Activated CD4-positive, alpha-beta T cell treated with anti-CD3 and anti-CD28 coated beads for 1 hour (primary cell): ENCODE measurements at regions not wholly inside any gene's neighbourhood (a gene's known extent, or its start where the extent isn't known, plus 50 kb on each side); places are given as distances from the start of the nearest gene placed in this dataset.

Source experiments
- DNase-seq: peaks from one replicate; pipeline ENCODE4 v3.0.0-alpha.2; 2020

DNA sequence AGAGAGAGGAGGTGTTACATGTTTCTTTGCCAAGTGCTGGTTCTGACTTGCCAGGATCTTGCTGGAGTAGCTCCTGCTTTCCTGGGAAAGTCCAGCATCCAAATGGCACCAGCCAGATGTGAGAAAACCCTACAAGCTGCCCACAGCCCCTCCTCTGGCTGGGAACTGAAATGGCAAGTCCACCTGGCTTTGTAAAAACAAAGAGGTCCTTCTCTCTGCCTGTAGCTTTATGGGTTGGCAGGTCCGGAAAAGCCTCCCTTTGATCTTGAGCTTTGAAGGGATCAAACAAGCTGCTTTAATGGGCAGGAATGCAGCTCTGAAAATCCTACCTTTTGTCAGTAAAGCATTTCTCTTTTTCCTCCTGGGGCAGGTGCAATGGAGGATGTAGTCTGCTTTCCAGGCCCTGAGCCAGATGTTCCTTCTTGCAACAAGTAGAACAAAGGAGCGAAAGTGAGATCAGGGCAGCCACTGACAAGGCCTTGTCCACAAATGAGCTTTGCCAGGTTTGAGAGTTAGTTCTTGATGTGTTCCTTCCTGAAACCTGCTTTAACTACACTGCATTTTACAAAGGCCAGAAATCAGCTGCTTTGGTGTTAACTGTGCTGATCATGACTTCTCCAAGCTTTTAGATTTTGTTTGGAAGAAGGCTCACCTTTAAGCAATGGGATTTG lies 456.7 kb downstream of the ZNF608 start:
- DNase-seq = no peak

DNA sequence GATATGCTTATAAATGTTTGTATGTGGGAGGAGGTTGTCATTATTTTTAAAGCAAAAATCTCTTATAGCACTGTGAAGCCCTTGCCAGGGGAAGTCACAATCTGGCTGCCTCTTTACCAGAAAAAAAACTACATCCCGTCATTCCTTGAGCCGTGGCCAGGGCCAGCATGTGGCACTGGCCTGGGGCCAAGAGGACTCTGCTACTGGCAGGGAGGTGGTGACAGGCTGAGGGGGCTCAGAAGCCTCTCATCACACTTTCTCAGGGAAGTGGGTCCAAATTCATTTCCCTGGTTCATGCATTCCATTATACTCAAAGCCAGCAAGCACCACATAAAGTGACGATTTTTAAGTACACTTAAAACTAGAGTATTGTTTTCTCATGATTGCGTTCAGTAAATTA lies 457.3 kb downstream of the ZNF608 start:
- DNase-seq = no peak

DNA sequence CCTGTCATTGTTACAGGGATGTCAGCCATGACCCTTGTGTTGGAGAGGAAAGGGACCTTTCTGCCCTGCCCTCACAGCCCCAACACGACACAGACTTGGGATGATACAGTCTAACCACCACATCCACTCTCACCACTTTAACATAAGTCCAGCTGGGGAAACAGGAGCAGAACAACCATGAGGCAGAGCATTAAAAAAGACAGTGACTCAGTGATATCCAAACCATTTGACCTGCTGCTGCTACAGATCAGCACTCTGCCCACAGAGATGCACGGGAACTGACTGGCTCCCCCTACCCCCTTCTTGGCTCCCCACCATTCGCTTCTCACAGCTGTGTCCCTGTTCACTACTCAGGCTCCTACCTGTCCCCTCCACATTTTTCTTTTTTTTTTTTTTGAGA lies 458.6 kb downstream of the ZNF608 start:
- DNase-seq = no peak

DNA sequence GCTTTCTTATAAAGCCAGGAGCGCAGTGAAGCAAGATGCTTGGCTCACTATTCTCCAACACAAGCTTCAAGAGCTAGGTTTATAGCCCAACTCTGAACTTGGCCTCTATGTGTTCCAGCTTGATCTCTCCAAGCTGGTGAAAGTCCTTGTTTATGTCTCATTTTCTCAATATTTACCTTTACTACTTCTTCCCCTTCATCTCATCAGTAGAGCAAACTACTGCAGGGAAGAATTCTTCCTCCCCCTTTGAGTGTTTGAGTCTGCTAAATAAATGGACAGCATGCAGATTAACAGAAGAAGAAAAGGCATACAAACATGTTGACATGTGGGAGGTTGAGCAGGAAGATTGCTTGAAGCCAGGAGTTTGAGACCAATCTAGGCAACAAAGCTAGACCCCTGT lies 460.7 kb downstream of the ZNF608 start:
- no peak for DNase-seq

DNA sequence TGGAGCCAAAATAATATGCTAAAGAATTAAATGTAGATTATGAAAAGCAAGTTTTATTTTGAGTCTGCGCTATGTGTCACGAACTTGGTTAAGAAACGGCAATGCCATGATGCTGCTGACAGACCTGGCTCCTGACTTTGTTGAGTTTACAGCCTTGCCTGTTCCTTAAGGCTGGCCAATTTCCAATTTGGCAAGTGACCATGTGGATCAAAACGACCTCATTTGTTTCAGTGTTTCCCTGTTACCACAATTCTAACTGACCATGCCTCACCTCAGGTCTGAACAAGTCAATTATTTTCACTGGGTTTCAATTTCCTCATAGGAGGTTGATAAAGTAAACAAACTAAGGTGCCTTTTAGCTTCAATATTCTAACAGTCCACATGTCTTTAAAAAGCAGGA lies 461.4 kb downstream of the ZNF608 start:
- no peak for DNase-seq

DNA sequence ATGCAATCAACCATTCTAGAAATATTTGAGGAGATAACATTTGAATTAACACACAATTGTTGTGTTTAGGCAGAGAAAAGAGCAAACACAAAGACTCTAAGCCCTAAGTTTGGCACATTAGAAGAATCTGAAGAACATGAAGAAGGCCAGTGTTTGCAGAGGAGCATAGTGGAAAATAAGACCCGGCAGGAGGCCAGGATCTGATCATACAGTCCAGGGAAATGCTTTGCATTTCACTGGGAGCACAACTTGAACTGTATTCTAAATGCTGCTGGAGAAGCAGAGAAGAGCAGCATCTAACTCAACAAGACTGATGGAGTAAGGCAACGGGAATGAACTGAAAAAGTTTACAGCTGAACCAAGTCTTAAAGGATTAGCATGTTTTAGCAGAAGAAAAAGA lies 463.4 kb downstream of the ZNF608 start:
- no peak for DNase-seq

DNA sequence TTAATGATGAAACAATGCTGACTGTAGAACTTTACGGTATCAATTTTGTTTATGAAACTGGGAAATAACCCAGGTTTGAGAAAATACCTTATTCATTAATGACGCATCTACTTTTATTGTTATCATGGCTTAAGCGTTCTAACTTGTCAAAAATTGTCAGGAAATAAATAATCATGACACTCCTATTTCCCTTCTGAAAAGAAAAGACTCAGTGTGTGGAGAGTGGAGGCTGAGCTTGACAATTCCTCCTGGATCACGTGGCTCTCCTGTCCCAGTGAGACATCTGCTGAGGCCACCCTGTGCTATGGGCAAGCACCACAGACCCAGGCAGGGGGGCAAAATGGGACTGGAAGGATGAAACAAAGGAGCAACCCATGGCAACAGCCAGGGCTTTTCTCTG lies 466.4 kb downstream of the ZNF608 start:
- DNase-seq = no peak

DNA sequence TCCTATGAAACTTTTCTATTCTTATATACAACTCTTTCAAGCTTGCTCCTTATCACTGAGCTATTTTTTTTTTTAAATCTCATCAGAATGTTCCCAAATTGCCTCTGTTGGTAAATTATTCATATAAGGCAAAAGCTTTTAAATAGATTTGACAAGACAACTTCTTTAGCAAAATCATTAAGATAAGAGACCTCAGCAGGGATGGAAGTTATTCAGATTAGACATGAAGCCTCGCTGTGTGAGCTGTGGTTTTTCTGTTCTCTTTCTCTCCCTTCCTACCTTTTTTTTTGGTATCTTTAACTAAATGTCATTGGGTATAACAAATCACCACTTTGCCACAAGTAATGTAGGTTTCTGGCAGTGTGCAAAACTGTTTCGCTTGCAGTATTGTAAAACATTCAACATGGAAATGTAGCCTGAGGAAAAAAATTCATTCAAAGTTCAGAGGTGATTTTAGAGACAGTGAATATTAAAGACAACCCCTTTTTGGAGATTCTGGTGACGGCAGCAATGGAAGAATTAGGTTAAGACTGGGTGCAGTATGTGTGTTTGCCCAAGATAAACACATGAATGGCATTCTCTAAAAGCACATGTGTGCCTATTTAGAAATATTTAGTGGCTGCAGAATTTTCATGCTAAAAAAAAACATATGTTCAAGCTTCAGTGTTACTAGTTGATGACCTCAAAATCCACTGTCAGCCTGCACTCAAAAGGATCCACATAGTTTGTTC lies 467.1 kb downstream of the ZNF608 start:
- DNase-seq = no peak

DNA sequence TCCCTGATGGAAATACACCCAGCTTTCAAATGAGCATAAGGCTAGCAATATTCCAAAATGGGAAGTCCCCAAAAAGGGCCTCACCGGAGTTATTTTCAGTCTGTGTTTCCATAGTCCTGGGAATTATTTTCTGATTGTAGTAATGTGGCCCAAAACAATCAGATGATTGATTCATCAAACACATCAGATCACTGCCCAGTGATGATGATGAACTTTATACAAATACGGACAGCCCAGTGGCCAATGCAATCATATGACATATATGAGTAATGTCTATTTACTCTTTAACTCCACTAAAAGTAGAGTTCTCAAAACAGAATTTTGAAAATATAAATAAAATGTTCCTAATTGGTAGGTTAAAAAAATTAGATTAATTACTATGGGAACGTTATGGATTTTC lies 467.8 kb downstream of the ZNF608 start:
- DNase-seq = no peak

DNA sequence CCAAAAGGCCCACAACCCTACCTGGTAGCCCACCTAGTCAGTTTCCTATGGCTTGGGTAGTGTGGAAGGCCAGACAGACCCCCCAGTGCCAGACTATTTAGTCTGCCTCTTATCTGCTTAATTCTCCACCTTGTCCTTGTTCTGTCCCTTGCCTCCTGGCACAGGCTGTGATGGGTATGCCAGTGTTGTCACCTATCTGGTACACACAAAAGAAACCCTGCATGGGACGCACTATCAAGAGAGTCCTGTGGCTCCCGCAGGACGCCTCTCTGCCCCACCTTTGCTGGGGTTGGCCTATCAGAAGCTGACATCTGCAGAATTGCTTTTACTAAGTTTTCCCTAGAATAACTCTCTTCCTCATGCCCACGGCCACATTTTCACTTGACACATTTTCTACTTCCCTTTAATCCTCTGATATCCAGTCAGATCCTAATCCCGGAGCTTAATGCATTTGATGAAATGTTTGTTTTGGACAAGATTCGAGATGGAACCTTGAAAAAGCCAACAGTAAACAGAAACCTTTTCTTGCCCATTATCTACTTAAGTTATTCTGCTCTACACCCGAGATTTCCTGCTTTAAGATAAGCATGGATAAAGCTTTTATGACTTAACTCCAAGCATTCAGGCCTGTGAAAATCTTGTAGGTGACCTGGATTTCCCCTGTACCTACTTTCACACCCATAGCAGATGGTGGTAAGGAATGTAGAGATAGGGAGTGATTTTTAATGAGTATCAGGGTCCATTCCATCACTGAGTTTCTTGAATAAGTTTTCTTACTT lies 468.5 kb downstream of the ZNF608 start:
- no peak for DNase-seq

DNA sequence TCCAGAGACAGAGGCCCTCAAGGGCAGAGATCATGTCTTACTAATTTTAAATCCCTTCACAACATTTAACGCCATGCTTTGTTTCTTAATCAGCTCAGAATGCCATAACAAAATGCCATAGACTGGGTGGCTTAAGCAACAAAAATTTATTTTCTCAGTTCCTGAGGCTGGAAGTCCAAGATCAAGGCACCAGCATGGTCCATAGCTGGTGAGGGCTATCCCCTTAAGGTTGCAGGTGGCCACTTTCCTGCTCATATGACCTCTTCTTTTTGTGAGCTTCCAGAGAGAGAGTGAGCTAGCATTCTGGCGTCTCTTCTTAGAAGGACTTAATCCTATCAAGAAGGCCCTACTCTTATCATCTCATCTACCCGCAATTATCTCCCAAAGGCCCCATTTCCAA lies 470.3 kb downstream of the ZNF608 start:
- no peak for DNase-seq

DNA sequence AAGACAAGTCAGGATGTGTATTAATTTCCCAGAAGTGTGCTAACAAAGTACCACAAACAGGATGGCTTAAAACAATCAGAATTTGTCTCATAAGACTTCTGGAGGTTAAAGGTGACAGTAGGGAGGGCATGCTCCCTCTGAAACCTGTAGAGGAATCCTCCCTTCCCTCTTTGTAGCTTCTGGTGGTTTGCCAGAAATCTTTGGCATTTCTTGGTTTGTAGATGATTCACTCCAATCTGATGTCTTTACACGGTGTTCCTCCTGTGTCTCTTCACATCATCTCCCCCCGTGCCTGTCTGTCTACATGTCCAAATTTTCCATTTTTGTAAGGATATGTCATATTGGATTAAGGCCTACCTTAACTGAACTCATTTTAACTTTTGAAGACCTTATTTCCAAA lies 471.5 kb downstream of the ZNF608 start:
- no peak for DNase-seq

DNA sequence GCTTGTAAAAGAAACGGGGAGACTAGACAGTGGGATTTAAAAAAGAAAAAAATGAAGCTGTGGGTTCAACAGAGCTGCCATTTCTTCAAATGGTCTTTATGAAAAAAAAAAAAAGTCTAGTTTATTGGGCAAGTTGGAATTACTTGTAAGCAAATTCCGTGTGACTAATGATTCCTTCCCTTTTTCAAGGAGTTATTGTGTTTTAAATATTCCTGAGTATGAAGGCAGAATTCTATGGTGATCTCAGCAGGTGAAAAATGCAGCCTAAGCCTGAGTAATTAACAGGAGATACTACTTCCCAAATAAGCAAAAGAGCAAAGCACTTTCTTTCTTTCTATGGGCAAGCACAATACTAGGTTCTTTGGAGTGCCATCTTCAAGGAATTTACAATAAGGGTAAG lies 481.9 kb downstream of the ZNF608 start:
- DNase-seq = no peak

DNA sequence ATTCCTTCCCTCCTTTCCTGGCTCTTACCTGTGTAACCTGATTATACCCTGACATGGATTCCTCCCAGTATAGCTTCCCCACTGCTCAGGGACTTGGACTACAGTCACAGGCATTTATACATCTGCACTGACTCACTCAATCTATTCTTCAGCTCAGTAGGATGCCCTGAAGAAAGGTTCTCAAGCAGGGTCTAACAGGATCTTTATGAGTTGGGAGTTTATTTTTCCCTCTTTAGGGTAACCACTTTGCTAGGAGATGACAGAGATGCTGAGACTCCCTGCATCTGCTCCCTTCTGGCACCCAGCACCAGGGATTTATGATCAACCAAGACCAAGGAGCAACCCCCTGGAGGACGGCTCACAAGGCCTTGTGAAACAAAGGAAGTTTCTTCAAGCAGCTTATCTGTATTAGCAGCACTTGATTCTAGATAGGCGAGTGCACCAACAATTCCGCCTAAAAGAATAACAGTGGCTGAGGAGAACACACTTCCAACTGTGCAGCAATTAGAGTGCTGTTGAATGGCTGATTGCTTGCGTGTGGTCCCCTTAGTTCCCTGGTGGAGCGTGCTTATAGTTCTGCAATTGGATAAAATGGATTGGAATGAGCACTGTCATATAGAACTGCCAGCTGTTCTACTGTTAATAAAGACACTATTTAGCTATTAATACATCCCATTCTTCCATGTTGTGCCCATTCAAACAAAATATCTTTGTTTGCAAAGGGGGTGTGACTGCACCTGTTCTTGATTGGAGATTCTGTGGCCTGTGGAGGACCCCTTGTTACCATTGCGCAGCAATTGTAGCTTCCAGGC lies 482.6 kb downstream of the ZNF608 start:
- DNase-seq = no peak

DNA sequence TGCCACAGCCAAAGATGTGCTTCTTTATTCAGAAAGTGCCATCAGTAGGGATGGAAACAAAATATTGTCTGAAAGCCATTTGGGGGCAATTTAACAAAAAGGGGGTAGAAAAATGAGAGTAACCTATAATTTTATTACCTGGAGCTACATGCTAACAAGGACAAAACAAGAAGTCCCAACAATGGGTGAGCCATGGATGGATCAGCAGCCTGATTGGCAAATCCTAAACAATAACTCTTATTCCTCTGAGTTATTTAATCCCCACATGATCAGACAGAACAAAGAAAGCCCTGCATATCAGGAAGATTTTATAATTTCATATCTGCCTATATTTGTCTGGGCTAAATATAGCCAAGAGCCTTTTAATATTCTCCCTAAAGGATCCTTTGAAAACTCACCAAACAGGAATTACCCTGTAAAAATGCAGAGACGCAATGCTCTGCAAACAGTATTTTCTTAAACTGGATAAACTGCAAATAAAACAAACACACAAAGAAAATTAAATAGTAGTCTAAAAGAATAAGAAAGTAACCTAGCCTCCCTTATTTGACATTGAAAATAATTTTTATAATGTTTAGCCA lies 483.4 kb downstream of the ZNF608 start:
- DNase-seq = no peak

DNA sequence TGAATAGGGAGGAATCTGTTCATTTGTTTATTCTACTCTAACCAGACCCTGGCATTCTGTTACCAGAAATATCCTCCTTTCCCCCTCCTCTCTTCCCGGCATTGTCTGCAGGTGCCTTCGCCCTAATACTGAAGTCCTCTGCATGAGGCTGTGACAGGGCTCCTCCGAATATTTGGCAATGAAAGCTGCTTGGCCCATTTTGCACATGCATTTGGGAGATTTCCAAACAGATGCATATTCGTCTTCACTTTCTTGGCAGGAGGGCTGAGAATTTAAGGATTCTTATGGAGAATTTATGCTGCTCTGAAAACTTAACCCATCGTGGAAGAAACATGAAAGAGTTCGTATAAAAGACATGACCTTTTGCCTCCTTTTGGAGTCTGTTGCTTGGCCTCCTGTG lies 484.0 kb downstream of the ZNF608 start:
- DNase-seq = no peak

DNA sequence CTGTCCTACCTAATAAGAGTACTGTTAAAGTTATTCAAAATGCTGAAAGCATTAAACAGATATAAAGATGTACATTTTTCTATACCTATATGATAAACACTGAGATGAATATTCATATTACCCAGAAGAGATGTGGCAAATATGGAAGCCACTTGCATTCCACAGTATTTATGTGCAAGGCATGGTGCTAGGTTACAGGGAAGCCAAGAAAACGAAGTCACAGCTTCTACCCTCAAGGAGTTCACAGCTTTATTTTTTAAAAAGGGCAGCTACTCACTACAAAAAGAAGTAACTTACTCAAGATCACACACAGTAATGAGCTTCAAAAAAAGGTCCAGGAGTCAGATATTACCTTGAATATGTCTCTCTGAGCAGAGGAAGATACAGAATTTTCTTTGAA lies 484.6 kb downstream of the ZNF608 start:
- DNase-seq = no peak

DNA sequence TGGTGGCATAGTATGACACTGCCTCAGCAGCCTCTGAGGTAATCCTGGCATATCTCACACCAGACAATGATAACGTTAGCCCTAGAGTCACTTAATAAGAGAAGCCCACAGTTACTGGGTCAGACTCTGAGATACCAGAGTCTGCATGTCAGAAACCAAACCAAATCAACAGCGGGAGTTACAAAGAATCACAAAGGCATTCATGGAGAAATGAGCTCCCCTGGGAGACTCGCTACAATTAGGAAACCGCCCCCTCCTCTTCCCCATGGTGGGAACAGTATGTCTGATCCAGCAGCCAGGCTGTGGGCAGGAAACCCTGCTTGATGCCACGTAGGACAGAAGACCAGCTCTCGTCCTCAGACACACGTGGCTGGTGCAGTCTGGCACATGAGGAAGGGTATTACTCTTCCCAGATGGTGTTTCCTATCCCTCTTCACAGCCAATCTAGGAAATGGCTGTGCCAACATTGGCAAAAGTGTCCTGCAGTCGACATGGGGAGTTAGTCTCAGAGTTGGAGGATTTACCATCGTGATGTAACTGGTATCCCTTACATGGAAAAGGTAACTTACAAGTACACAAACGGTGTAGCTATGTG lies 485.4 kb downstream of the ZNF608 start:
- no peak for DNase-seq

DNA sequence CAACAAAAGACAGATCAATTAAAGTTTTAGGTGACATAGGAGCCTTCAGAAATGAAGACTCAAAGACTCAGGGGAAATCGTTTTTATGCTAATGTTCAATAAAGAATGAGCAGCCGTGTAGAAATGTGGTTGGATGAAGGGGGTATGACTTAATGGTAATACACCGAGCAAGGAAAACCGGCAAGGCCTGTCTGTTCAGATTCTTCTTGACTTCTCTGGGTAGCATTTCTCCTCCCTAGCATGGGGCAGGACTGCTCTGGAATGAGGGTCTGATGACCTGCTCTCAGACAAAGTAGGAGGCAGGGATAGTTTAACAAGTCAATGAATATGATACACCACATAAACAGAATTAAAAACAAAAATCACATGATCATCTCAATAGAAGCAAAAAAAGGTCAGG lies 487.4 kb downstream of the ZNF608 start:
- no peak for DNase-seq

DNA sequence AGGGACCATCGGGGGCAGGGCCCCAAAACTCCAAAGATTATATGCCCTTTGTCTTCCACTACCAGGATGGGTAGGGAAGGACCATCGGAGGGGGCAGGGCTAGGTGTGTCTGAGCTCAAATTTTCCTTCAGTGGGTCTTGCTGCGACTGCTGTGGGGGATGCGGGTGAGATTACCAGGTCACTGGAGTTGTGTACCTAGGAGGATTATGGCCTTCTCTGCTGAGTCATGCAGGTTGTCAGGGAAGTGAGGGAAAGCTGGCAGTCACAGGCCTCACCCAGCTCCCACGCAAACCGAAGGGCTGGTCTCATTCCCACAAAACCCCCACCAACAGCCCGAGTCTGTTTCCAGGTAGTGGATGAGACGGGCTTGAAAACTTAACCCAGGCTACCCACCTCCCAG lies 489.4 kb downstream of the ZNF608 start:
- no peak for DNase-seq

DNA sequence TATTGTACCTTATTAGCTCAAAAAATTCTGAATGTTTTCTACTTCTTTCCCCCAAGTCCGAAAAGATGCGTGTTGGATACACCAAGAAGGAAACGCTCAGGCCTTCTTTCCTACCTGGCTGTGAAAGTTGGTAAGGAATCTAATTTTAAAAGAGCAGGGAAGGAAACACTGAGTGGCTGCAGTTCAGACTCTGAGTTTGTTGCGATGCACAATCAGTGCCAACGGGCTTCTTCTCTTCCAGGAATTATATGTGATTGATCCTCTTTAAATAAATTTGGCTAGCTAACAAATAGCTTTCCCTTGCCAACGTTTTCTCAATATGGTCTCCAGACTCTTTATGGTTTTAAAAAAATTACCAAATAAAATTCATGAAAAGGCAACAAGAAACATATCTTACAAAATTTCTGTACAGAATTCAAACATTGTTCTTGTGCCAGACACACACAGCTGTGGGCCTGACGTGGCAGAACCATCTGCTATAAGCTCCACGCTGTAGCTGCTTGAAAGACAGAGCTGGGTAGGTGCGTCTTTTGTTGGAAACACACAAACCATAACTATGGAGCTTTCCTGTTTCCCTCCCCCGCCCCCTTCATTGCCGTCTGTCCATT lies 493.1 kb downstream of the ZNF608 start:
- no peak for DNase-seq

DNA sequence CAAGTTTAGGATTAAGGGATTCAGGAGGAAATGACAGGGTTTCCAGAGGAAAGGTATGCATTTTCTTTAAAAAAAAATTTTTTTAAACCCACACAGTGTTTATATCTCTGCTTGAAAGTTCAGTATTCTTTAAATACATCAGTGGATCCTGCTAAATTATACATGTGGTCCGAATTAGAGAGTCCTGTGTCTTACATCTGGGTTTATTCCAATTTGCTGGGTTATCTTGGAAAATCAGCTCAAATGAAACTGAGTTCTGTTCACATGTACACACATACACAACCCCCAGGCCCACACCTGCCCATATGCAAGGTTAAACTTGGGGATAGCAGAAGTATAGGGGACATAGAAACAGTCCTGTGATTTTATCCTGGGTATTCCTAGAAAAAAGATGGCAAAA lies 493.7 kb downstream of the ZNF608 start:
- DNase-seq = no peak
